IPS-15b (cell line): ENCODE measurements at regions not wholly inside any gene's neighbourhood (a gene's known extent, or its start where the extent isn't known, plus 50 kb on each side); places are given as distances from the start of the nearest gene placed in this dataset.
"Not testable (repeated sequence)": the region's sequence is repeated elsewhere in the genome, so short reads cannot be mapped to it uniquely, and the experiment has no call there.

Source experiments
- H3K27me3 ChIP-seq: one replicate; pipeline ENCODE4 v1.6.1; 2013; ENCODE audit warnings: low read length; ENCODE audit not compliant: control insufficient read depth, insufficient read depth
- H3K36me3 ChIP-seq: one replicate; pipeline ENCODE4 v1.6.1; 2013; ENCODE audit warnings: low read length; ENCODE audit not compliant: control insufficient read depth, insufficient read depth
- H3K4me1 ChIP-seq: one replicate; pipeline ENCODE4 v1.6.1; 2013; ENCODE audit warnings: mild to moderate bottlenecking, low read length; ENCODE audit not compliant: control insufficient read depth, insufficient read depth
- H3K4me3 ChIP-seq: one replicate; pipeline ENCODE4 v1.5.1; 2013; ENCODE audit warnings: low read depth, low read length
- H3K9ac ChIP-seq: one replicate; pipeline ENCODE4 v1.6.1; 2013; ENCODE audit warnings: low read depth, mild to moderate bottlenecking, low read length
- H3K9me3 ChIP-seq: one replicate; pipeline ENCODE4 v1.6.1; 2013; ENCODE audit warnings: mild to moderate bottlenecking, low read length; ENCODE audit not compliant: control insufficient read depth, insufficient read depth

DNA sequence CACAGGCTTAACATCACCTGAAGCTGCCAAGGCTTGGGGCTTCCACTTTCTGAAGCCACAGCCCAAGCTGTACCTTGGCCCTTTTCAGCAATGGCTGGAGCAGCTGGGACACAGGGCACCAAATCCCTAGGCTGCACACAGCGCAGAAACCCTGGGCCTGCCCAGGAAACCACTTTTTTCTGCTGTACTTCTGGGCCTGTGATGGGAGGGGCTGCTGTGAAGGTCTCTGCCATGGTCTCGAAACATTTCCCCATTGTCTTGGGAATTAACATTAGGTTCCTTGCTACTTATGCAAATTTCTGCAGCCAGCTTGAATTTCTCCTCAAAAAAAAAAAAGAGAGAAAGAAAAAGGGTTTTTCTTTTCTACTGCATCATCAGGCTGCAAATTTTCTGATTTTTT lies 219.1 kb downstream of the RPL10L start:
- H3K36me3 ChIP-seq: no peaks in the 10 kb centered on the region
- H3K27me3 ChIP-seq: no peaks in the 10 kb centered on the region
- H3K4me1 ChIP-seq: peaks cover 9% of the 10 kb centered on the region
- H3K4me3 ChIP-seq: no peak overlapping the region
- H3K9me3 ChIP-seq: no peaks in the 10 kb centered on the region
- no peak overlapping the region for H3K9ac ChIP-seq

DNA sequence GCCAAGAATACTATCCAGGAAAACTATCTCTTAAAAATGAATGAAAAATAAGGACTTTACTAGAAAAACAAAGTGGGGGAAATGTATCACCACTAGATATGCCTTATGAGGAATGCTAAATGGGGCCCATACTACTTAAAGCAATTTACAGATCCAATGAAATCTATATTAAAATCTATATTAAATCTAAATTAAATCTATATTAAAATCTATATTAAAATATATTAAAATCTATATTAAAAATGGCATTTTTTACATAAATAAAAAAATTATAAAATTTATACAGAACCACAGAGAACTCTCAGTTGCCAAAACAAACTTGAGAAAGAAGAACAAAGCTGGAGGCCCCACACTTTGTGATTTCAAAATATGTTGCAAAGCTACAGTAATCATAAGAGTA lies 234.5 kb downstream of the RPL10L start:
- Histone ChIP-seq H3K9me3 (no peaks in the 10 kb centered on the region), H3K27me3 (no peaks in the 10 kb centered on the region), H3K9ac (no peak overlapping the region), H3K4me1 (no peaks in the 10 kb centered on the region), H3K36me3 (no peaks in the 10 kb centered on the region), H3K4me3 (no peak overlapping the region)

DNA sequence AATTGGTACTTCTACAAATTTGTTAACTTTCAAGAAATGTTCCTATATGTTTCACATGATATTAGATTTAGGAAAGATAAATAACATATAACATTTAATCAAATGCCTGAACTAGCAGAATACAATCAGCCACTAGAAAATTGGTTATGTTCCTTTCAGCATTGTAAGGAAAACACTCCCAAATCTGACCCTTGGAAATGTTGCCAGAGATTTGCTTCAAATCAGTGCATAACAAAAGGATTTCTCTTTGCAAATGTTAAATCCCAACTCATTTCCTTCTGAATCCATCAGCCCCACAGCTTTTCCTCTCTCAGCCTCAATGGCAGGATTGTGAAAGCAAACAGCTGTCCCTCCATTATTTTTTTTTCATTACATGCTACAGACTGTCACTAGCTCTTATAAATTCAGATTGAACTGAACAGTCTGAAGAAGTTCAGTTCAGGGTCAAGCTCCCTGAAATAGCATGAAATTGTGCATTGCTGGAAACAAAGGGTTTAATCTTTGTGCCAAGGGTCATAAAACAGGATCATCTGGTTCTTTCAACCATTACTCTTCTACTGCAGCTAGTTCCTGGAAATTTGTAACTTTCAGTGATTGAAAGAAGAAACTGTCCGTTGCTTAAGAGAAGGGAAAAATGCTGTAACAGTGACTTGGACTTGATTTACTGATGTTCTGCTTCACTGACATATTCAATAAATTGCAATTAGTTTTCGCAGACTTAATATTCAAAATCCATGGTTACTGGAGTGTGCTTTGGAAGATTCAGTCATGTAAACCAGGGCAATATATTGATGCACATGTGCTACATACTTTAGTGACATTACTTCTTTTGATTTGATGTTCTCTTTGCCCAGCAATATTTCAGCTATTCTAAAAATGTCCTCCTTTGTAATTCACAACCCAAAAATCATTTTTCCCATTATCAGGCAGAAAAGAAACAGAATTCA lies 246.4 kb downstream of the RPL10L start:
- Histone ChIP-seq H3K36me3 (no peaks in the 10 kb centered on the region), H3K9me3 (no peaks in the 10 kb centered on the region), H3K27me3 (no peaks in the 10 kb centered on the region), H3K4me3 (no peak overlapping the region), H3K9ac (no peak overlapping the region), H3K4me1 (peaks cover 13% of the 10 kb centered on the region)

DNA sequence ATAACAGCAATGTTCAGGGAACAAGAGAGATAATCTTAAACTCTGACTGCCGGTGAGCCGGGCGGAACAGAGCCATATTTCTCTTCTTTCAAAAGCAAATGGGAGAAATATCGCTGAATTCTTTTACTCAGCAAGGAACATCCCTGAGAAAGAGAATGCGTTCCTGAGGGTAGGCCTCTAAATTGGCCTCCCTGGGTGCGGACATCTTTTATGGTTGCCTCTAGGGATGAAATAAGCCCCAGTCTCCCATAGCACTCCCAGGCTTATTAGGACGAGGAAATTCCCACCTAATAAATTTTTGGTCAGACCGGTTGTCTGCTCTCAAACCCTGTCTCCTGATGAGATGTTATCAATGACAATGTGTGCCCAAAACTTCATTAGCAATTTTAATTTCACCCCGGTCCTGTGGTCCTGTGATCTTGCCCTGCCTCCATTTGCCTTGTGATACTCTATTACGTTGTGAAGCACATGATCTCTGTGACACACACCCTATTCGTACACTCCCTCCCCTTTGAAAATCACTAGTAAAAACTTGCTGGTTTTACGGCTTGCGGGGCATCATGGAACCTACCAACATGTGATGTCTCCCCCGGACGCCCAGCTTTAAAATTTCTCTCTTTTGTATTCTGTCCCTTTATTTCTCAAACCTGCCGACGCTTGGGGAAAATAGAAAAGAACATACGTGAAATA lies 249.4 kb downstream of the RPL10L start:
- H3K9me3 ChIP-seq, H3K4me3 ChIP-seq, H3K27me3 ChIP-seq, H3K9ac ChIP-seq, H3K36me3 ChIP-seq: not testable (repeated sequence)
- H3K4me1 ChIP-seq: peaks cover 13% of the 10 kb centered on the region

DNA sequence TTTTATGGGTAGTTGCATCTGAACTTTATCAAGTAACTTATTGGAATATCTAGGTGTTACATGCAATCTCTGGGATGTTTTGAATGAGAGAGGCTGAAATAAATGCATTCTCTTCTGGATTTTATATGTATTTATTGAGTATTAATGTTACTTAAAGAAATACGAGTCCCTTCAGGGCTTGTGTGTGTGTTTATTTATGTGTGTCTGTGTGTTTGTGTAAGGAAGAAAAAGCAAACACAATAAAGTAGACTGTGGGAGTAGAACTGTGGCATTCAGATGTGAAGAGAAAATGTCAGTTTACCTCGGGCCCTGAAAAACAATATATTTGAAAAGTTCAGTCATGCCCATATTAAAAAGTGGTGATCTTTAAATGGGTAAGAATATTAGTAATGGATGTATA lies 250.5 kb downstream of the RPL10L start:
- no peak overlapping the region for H3K4me3 ChIP-seq
- H3K27me3 ChIP-seq: no peaks in the 10 kb centered on the region
- H3K9me3 ChIP-seq: no peaks in the 10 kb centered on the region

DNA sequence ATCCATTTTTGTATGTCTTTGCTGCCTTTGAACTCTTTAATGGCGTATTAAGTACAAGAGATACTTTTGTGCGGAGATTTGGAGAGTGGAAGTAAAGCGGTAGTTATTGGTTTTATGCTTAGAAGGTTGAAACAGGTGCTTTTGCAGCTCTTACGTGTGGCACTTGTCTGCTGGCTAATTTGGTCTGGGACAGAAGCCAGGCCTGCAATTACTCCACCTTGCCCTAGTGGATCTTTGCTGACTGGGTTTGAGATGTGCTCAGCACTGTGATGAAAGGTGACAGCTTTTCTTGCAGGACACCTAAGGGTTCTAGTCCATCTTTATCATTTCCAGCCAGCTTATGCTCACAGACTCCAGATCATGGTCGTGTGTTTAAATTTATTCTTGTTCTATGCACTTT lies 252.5 kb downstream of the RPL10L start:
- Histone ChIP-seq H3K4me3 (no peak overlapping the region), H3K9ac (no peak overlapping the region), H3K27me3 (no peaks in the 10 kb centered on the region), H3K9me3 (no peaks in the 10 kb centered on the region), H3K4me1 (peaks cover 3% of the 10 kb centered on the region), H3K36me3 (no peaks in the 10 kb centered on the region)

More for the DNA sequence above, 250.5 kb downstream of the RPL10L start:
- H3K36me3 ChIP-seq: no peaks in the 10 kb centered on the region
- no peak overlapping the region for H3K9ac ChIP-seq
- H3K4me1 ChIP-seq: peaks cover 13% of the 10 kb centered on the region

DNA sequence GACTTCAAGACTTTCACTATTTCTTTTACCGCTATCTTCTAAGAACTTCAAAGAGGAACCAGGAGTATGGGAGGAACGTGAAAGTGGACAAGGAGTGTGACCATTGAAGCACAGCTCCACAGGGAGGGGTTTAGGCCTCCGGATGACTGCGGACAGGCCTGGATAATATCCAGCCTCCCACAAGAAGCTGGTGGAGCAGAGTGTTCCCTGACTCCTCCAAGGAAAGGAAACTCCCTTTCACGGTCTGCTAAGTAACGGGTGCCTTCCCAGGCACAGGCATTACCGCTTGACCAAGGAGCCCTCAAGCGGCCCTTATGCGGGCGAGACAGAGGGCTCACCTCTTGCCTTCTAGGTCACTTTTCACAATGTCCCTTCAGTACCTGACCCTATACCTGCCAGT lies 267.0 kb downstream of the RPL10L start:
- Histone ChIP-seq H3K9ac (no peak overlapping the region), H3K4me1 (peaks cover 3% of the 10 kb centered on the region), H3K36me3 (no peaks in the 10 kb centered on the region), H3K4me3 (no peak overlapping the region), H3K9me3 (no peaks in the 10 kb centered on the region), H3K27me3 (no peaks in the 10 kb centered on the region)

DNA sequence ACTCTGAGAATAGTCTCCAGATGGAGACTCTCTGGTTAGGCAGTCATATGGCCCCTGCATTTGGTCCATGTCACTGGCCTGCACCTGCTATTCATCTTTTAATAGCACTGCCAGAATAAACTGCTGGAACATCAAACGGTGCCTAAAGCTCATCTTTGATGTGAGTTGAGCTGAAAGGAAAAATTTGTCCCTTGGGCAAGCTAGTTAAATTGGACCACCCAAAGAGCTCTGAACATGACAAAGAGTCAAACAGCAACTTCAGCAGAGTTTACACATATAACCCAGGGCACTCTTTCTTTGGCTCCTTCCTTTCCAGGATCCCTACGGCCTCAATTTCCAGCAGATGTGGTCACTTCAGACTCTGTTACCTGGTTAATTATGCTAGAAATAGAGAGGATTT lies 269.9 kb downstream of the RPL10L start:
- no peak overlapping the region for H3K9ac ChIP-seq
- no peaks in the 10 kb centered on the region for H3K36me3 ChIP-seq
- no peak overlapping the region for H3K4me3 ChIP-seq
- H3K4me1 ChIP-seq: peaks cover 9% of the 10 kb centered on the region
- no peaks in the 10 kb centered on the region for H3K9me3 ChIP-seq
- H3K27me3 ChIP-seq: no peaks in the 10 kb centered on the region

DNA sequence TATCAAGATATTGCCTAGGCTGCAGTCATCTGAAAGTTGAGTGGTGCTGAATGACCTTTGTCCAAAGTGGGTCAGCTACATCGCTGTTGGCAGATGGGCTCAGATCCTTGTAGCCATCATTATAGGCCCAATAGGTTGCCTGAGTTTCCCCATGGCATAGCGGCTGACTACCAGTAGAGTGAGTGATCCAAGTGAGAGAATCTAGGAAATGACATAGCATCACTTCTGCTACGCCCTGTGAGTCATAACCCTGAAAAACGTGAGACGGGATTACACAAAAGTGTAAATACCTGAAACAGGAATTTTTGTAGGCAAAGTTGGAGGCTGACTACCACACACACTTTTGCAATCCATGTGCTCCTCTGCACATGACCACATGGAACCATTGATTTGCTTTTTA lies 273.3 kb downstream of the RPL10L start:
- Histone ChIP-seq H3K9ac (no peak overlapping the region), H3K4me3 (no peak overlapping the region), H3K9me3 (no peaks in the 10 kb centered on the region), H3K4me1 (peaks cover 9% of the 10 kb centered on the region), H3K27me3 (no peaks in the 10 kb centered on the region), H3K36me3 (no peaks in the 10 kb centered on the region)

DNA sequence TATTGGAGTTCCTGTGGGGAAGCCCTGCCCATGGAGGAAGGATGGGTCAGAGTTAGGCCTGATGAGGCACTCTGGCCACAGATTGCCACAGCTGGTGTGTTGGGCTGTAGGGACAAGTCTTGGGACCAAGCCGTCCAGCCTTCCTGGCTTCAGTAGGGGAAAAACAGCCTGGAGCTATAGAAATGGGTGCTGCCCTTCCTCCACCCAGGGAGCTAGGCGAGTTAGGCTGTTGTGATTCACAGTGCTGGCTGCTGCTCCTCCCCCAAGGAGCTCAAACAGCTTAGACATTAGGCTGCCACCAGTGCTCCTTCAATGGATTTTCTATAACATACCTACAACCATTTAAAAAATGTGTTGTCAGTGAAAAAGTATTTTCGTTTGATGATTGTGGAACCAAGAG lies 274.3 kb downstream of the RPL10L start:
- Histone ChIP-seq H3K4me3 (peak overlapping the region; percentile 30), H3K9me3 (no peaks in the 10 kb centered on the region), H3K4me1 (peaks cover 9% of the 10 kb centered on the region), H3K27me3 (no peaks in the 10 kb centered on the region), H3K36me3 (no peaks in the 10 kb centered on the region), H3K9ac (no peak overlapping the region)

DNA sequence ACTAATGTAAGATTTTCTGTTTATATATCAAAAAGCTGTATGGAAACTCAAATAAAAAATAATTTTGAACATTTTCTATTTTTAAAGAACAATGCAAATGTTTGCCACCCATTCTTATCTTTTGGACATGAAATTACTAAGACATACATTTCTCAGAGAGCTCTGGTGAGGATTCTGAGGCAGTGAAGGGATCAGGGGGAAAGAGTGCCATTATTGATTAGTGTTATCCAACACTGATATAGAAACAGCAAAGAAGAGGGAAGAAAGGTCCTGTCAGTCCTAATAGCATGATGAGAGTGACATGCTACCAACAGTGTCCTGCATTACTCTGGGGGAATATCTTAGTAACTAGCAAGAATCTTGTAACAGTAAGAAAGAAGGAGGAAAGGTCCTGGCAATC lies 282.2 kb downstream of the RPL10L start:
- Histone ChIP-seq H3K9ac (no peak overlapping the region), H3K4me3 (no peak overlapping the region), H3K36me3 (no peaks in the 10 kb centered on the region), H3K27me3 (no peaks in the 10 kb centered on the region), H3K4me1 (no peaks in the 10 kb centered on the region), H3K9me3 (no peaks in the 10 kb centered on the region)

DNA sequence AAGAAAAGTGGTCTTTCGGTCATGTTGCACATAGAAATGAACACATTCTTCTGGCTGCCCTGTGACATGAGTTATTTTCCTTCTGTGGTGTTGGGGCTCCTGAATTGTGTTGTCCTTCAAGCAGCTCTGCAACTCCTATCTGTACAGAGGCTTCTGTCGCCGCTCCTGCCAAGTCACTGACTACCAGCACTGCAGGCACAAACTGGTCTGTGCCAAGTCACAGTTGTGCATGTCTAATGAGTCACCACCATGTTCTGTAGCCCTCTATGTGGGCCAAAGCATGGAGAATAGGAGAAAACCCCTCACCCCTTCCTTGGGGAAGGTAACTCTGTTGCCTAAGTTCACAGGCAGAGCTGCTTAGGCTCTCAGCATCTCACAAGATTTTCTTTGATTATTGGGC lies 283.3 kb downstream of the RPL10L start:
- no peaks in the 10 kb centered on the region for H3K36me3 ChIP-seq
- H3K4me1 ChIP-seq: no peaks in the 10 kb centered on the region
- H3K4me3 ChIP-seq: no peak overlapping the region
- no peak overlapping the region for H3K9ac ChIP-seq
- H3K27me3 ChIP-seq: no peaks in the 10 kb centered on the region
- no peaks in the 10 kb centered on the region for H3K9me3 ChIP-seq
